Prostate gland (tissue), 2 donors: ENCODE measurements at regions not wholly inside any gene's neighbourhood (a gene's known extent, or its start where the extent isn't known, plus 50 kb on each side); places are given as distances from the start of the nearest gene placed in this dataset.
"Not testable (repeated sequence)": the region's sequence is repeated elsewhere in the genome, so short reads cannot be mapped to it uniquely, and the experiment has no call there.

Source experiments
- CTCF ChIP-seq, 4 experiments: fragments of 200-600 bp in 2 of 4; fragments of 450-650 bp in 2 of 4; sonication (generic) in 2 of 4; IDR thresholded peaks; 1 replicate in 3 of 4; 2 replicates in 1 of 4; pipeline ENCODE4 v1.5.1; 2016 to 2019; ENCODE audit warnings: antibody characterized with exemption in 4 of 4, mild to moderate bottlenecking in 2 of 4, moderate library complexity in 2 of 4
- POLR2A ChIP-seq: fragments of 450-650 bp; IDR thresholded peaks from one replicate; pipeline ENCODE4 v1.6.1; 2016; ENCODE audit warnings: antibody characterized with exemption, mild to moderate bottlenecking
- POLR2AphosphoS5 ChIP-seq: sonication (generic); formaldehyde crosslinking; IDR thresholded peaks from one replicate; pipeline ENCODE4 v1.6.1; 2017; ENCODE audit warnings: antibody characterized with exemption

GRCh38 chr2:90019908-90020307 is 1328.4 kb downstream of the RPIA start:
- not testable (repeated sequence) for TF ChIP-seq CTCF (IDR thresholded peaks at IDR 0.05); POLR2A; POLR2AphosphoS5
